HG02759 (cell line): ENCODE measurements at regions not wholly inside any gene's neighbourhood (a gene's known extent, or its start where the extent isn't known, plus 50 kb on each side); places are given as distances from the start of the nearest gene placed in this dataset.
"Not testable (repeated sequence)": the region's sequence is repeated elsewhere in the genome, so short reads cannot be mapped to it uniquely, and the experiment has no call there.

Source experiments
- ATAC-seq: cut with Tn5 transposase; IDR thresholded peaks from one replicate; pipeline ENCODE4 v1.9.1; 2021; ENCODE audit warnings: mild to moderate bottlenecking, moderate library complexity; ENCODE audit not compliant: unreplicated experiment

GRCh38 chr2:765369-765768 lies 88.2 kb upstream of the TMEM18 start:
- no peak for ATAC-seq

GRCh38 chr2:763766-764525 lies 86.7 kb upstream of the TMEM18 start:
- no peak for ATAC-seq

GRCh38 chr2:762646-763045 lies 85.4 kb upstream of the TMEM18 start:
- no peak for ATAC-seq

- ATAC-seq = no peak
Measured at GRCh38 chr2:761384-761783, 84.2 kb upstream of the TMEM18 start.

GRCh38 chr2:760001-760400 lies 82.8 kb upstream of the TMEM18 start:
- no peak for ATAC-seq

GRCh38 chr2:758073-758820 lies 81.0 kb upstream of the TMEM18 start:
- ATAC-seq = no peak

GRCh38 chr2:753123-753522 lies 75.9 kb upstream of the TMEM18 start:
- no peak for ATAC-seq

GRCh38 chr2:751474-751873 lies 74.3 kb upstream of the TMEM18 start:
- ATAC-seq = no peak

- no peak for ATAC-seq
Measured at GRCh38 chr2:750628-751027, 73.4 kb upstream of the TMEM18 start.

GRCh38 chr2:747762-748351 lies 70.7 kb upstream of the TMEM18 start:
- no peak for ATAC-seq

GRCh38 chr2:746697-747096 lies 69.5 kb upstream of the TMEM18 start:
- no peak for ATAC-seq

GRCh38 chr2:744088-744487 lies 66.9 kb upstream of the TMEM18 start:
- no peak for ATAC-seq

- no peak for ATAC-seq
Measured at GRCh38 chr2:742221-742620, 65.0 kb upstream of the TMEM18 start.

GRCh38 chr2:741195-741496 lies 63.9 kb upstream of the TMEM18 start:
- ATAC-seq = no peak

GRCh38 chr2:740322-741194 lies 63.4 kb upstream of the TMEM18 start:
- not testable (repeated sequence) for ATAC-seq

GRCh38 chr2:739864-740321 lies 62.7 kb upstream of the TMEM18 start:
- ATAC-seq = not testable (repeated sequence)

- no peak for ATAC-seq
Measured at GRCh38 chr2:736939-737338, 59.7 kb upstream of the TMEM18 start.

GRCh38 chr2:735670-736218 lies 58.5 kb upstream of the TMEM18 start:
- ATAC-seq = peak; percentile 80

- ATAC-seq = no peak
Measured at GRCh38 chr2:734496-734895, 57.3 kb upstream of the TMEM18 start.

- no peak for ATAC-seq
Measured at GRCh38 chr2:733495-733894, 56.3 kb upstream of the TMEM18 start.

GRCh38 chr2:733001-733400 lies 55.8 kb upstream of the TMEM18 start:
- ATAC-seq = no peak
